Activated CD8-positive, alpha-beta memory T cell treated with anti-CD3 and anti-CD28 coated beads for 1 hour (primary cell): ENCODE measurements at regions not wholly inside any gene's neighbourhood (a gene's known extent, or its start where the extent isn't known, plus 50 kb on each side); places are given as distances from the start of the nearest gene placed in this dataset.

Source experiments
- DNase-seq, 2 donors: peaks; one replicate each; pipeline ENCODE4 v3.0.0-alpha.2; 2020; ENCODE audit warnings: low read depth in 1 of 2; ENCODE audit errors: extremely low read depth in 1 of 2

- no peak for DNase-seq
These were observed 251.1 kb upstream of the PSMD7 start for GRCh38 chr16:74045513-74045912.

- DNase-seq, result no peak
These were observed 260.8 kb upstream of the PSMD7 start for GRCh38 chr16:74035816-74036215.

DNA sequence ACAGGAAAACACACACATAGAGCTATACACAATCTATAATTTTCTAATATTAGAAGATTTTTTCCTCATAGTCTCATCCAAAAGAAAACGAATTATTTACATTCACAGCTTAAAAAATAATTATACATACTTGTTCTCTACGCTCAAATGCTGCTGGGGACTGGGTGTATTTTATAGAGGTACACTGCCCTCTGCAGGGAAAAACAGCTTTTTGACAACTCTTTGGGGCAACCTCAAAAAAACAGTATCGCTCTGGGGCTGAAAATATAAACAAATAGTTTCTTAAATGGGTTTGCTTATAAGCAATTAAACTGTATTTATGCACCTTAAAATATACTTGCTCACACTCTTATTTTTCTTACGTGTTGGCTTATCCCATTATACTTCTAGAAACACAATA, 261.8 kb upstream of the PSMD7 start:
- no peak for DNase-seq

- DNase-seq, result no peak
These were observed 262.4 kb upstream of the PSMD7 start for GRCh38 chr16:74034200-74034599.

GRCh38 chr16:74033441-74033995, 263.1 kb upstream of the PSMD7 start:
- DNase-seq, result no peak

DNA sequence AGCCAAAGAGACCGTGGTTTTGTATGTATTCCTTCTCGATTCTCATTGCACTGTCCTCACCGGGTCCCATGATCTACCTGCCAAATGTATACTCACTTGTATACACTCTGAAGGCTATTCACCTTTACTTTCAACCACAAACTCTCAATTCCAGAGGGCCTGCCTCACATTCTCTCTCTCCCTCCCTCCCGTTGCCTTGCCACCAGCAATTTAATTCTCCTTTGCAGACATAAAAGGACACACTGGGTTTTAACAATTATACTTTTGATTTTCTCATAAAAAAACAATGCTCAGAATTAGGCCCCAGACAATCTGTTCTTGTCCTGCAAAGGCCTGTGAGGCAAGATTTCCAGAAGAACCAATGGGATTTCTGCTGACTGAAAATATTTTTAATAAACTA, 265.1 kb upstream of the PSMD7 start:
- no peak for DNase-seq

GRCh38 chr16:74030000-74030706, 266.5 kb upstream of the PSMD7 start:
- DNase-seq, result no peak

- no peak for DNase-seq
These were observed 267.4 kb upstream of the PSMD7 start for GRCh38 chr16:74029115-74029792.

DNA sequence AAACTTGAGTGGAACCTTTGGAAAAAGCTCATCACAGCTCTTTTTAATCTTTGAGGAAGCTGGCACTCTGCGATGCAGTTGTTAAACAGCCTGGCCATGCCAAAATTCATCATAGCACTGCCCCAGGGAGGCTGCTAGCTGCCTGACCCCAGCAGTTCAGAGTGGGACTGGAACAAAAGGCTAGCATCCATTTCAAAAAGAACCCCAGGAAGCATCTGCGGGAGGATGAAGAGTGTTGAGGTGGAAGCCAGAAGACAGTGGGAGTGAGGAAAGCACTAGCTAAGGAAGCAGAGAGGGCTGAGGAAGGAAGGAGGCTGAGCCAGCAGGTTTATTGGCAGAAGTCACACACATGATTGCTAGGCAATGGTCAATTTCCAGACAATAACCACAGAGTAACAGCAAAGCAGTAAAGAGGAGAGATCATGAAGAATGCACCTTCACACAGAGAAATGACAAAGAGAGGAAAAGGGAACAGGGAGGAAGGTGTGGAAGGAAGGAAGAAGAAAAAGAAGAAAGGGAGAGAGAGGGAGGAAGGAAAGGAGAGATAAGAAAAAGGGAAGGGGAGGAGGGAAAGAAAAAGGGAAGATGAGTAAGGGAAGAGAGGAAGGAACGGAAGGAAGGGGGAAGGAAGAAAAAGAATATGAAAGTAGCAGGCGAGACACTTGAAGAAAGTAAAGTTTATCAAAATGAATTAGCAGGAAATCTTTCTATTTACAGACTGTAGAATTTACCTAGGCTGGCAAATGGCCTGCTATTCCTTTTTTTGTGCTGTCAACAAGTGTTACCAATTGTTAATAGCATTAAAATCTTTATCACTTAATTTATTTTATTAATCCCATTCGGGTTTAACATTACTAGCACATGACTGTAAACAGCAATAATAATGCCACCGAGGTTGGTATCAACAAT, 270.0 kb upstream of the PSMD7 start:
- DNase-seq, result no peak

GRCh38 chr16:74024953-74025352, 271.7 kb upstream of the PSMD7 start:
- no peak for DNase-seq

GRCh38 chr16:74020095-74020670, 276.4 kb upstream of the PSMD7 start:
- no peak for DNase-seq

- no peak for DNase-seq
These were observed 277.0 kb upstream of the PSMD7 start for GRCh38 chr16:74019612-74020011.

DNA sequence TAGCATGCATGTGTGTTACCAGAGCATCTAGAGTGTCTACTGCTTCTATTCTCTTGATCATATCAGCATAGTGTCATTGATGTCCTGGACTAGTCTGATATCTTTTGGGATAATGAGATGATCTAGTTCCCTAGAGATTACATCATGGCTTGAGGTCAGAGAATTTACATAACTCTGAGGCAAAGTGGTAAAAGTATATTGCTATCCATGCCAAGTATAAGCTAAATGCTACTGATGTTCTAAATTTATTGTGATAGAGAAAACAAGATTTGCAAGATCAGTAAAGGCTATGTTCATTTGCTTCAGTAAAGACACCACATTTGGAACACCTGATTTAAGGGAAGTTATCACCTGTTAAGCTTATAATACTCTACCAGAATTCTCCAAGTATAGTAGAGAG, 280.7 kb upstream of the PSMD7 start:
- no peak for DNase-seq

DNA sequence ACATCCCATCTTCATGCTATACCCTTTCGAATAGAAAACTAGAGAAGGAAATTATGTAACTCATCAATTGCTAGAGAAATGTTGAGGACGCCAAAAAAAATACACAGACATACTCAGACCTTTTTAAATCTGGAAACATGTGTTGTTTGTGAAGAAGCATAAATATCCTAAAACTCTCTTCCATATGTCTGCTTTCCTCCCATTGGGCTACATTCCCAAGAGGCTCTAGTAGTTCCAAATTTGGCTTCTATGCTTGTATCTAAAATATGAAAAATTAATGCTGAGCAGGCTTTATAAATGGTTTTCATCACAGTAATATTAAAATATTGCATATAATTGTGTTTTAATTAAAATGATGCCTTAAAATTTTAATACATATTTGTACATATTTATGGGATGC, 297.9 kb upstream of the PSMD7 start:
- DNase-seq, result no peak

DNA sequence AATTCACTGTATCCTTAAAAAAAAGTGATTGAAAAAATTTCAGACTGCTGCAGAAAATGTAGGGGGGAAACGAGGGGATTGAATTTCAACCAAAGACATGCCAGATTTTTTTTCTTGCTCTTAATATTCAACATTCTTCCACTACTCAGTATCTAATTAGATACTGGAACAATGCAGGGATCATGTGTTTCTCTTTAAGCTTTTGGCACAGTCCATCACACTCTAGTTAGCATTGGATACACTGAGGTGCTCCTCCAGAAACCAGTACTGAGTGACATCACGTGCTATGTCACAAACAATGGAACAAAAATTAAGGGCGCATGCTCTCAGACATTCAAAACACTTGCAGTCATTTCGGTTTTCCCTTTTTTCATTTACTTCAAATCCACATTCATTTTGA, 298.6 kb upstream of the PSMD7 start:
- DNase-seq, result no peak

DNA sequence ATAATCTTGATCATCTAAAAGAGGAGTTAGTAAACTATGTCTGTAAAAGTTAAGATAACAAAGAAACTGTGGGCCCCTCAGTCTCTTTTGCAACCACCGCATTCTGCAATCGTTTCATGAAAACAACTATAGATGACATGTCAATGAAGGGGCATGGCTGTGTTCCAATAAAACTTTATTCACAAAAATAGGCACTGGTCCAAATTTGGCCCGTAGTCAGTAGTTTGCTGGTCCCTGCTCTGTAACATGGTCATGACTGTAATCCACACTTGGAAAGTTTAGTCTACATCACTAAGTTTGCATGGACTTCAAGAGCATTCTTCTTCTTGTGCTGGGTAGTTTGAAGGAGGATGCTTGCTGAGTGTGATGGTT, 299.3 kb upstream of the PSMD7 start:
- DNase-seq, result no peak

DNA sequence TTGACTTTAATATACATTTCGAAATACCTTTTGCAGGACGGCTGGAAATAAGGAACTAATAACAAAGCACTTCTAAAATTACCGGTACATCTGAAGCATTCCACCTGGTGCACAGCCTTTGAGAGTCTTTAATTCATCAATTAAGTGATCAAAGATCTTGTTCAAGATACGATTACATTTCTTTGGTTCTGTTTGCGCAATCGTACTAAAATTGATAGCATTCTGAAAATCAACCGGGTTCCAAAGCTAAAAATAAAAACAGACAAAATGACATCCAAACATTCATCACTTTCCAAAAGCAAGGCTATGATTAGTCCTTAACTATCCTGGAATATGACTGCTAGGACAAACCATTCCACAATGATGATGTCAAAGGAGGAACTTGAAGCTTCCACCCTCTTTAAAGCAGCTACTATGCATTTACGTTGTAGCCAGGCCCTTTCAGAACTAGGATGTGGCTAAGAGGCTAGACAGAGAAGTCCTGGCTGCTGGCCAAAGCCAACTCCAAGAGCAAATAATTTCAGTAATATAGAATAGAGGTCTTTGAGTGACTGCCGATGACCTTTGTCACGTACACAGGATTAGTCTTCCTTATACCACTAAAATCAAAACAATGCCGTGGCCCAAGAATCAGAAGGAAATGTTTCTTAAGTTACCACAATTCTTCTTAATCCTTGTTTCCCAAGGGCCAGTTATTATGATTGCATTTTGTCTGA, 299.8 kb upstream of the PSMD7 start:
- DNase-seq, result no peak

DNA sequence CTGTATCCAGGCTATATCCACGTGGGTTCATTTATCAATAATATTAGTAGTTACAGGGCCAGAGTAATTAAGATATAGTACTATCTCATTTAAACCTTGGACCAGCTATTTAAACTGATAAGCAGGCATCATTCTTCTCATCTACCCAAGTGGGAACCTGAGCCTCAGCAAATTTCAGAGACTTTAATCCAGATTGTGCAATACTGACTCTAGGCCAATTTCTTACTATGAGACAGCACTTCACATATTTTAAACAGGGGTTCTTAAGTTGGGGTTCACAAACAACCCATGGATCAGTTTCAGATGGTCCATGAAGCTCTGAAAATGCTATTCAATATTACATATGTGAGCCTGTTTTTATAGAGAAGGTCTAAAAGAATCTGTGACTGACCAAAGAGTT, 302.7 kb upstream of the PSMD7 start:
- no peak for DNase-seq

DNA sequence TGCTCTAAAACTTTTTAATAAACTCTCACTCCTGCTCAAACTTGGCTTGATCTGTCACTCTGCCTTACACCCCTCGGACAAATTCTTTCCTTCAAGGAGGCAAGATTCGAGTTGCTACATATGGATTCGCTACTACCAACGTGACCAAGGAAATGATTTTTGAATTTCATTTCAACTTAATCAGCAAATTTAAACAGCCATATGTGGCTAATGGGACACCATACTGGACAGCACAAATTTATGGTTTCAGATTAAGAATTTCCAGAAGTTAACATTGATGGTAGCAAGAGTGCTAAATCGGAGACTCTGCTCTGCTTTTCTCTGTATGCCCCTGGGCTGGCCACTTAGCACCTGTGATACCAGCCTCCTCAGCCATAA, 318.2 kb upstream of the PSMD7 start:
- DNase-seq, result no peak

DNA sequence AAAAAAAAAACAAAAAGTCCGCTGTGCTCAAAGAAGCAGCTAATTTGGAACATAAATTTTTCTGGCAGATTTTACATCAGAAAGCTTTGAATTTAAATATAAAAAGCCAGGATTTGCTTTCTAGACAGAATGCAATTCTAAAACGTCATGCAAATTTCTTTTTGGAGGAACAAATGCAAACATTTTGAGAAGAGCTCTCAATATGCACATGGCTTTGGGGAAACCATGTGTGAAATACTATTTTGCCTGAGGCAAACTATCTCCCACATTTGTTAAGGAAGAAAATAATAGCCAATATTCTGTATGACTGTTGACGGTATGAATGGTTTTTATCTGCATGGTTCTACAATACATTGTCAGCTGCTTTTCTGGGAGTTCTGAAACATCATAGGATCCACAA, 320.0 kb upstream of the PSMD7 start:
- no peak for DNase-seq

GRCh38 chr16:73973174-73973573, 323.4 kb upstream of the PSMD7 start:
- DNase-seq, result no peak
